Ovary (tissue), 7 donors: ENCODE measurements at regions not wholly inside any gene's neighbourhood (a gene's known extent, or its start where the extent isn't known, plus 50 kb on each side); places are given as distances from the start of the nearest gene placed in this dataset.

Source experiments
- DNase-seq, 5 donors: peaks; one replicate each; pipeline ENCODE4 v3.0.0-alpha.2; 2019 to 2020
- H3K27ac ChIP-seq, 2 donors: fragments of 200-600 bp; one replicate each; pipeline versions ENCODE4 v1.5.1 to v1.8.0; 2019 to 2022
- H3K27me3 ChIP-seq: fragments of 200-600 bp; one replicate; pipeline ENCODE4 v1.8.0; 2022
- H3K36me3 ChIP-seq: fragments of 200-600 bp; sonication (generic); one replicate; pipeline ENCODE4 v1.5.1; 2019
- H3K4me1 ChIP-seq: one replicate; pipeline ENCODE4 v1.8.1; 2013; ENCODE audit warnings: mild to moderate bottlenecking, moderate library complexity; ENCODE audit not compliant: insufficient read depth
- H3K4me3 ChIP-seq: fragments of 200-600 bp; sonication (generic); one replicate; pipeline ENCODE4 v1.5.1; 2017
- H3K9me3 ChIP-seq, 2 donors: fragments of 200-600 bp in 1 of 2; sonication (generic) in 1 of 2; one replicate each; pipeline versions ENCODE4 v1.5.1 to v1.8.1; 2013 to 2019; ENCODE audit warnings: mild to moderate bottlenecking in 1 of 2, moderate library complexity in 1 of 2
- CTCF ChIP-seq, 3 donors: fragments of 450-650 bp in 2 of 3; fragments of 200-600 bp in 1 of 3; IDR thresholded peaks; one replicate each; pipeline versions ENCODE4 v1.5.1 to v1.8.0; 2016 to 2022; ENCODE audit warnings: antibody characterized with exemption in 3 of 3, mild to moderate bottlenecking in 1 of 3
- EP300 ChIP-seq: sonication (generic); formaldehyde crosslinking; IDR thresholded peaks from one replicate; pipeline ENCODE4 v1.6.1; 2017; ENCODE audit warnings: antibody characterized with exemption
- POLR2A ChIP-seq: fragments of 450-650 bp; IDR thresholded peaks from one replicate; pipeline ENCODE4 v1.6.1; 2017; ENCODE audit warnings: antibody characterized with exemption, mild to moderate bottlenecking, moderate library complexity
- WGBS, 3 donors: extraction: QIAGEN DNeasy Blood & Tissue Kit in 1 of 3; methylation state at CpG; one replicate each; pipeline versions ENCODE4 v1.1.5 to v1.1.7; 2013 to 2017; 5-methylcytosine and 5-hydroxymethylcytosine counted together
- intact Hi-C, 4 donors: fragments of 100-400 bp; cut with DNase I; formaldehyde crosslinking; loops; one replicate each; pipeline versions ENCODE4 v1.11.0 to v1.15.1; 2022 to 2023
- donor health status: DM: no; HTN: no; CAD: no; lungs with moderate emphysema.
- donor health status: DM: no; HTN: no; CAD: no.
- donor health status: Bipolar disorder and iron deficiency.
- donor health status: DM: no; HTN: no; CAD: no.
- donor health status: DM: yes; HTN: yes; CAD: no.

- H3K27me3 ChIP-seq, result no peaks in the 10 kb centered on the region
- H3K36me3 ChIP-seq, result no peaks in the 10 kb centered on the region
- no peaks in the 10 kb centered on the region for H3K9me3 ChIP-seq
- DNase-seq, result no peak
- no peaks in the 10 kb centered on the region for H3K4me1 ChIP-seq
- TF ChIP-seq CTCF (IDR thresholded peaks at IDR 0.05) (no peak), EP300 (no peak), POLR2A (no peak)
- no peak overlapping the region for H3K27ac ChIP-seq
- intact Hi-C loops, result no loop called here
- 69 to 74% (median 71%) methylated on average over 9 of the region's 9 CpGs for WGBS, 3 donors
- H3K4me3 ChIP-seq, result no peak overlapping the region
Measured at GRCh38 chr1:213820362-213821149, 167.2 kb upstream of the PROX1 start.

GRCh38 chr1:213821175-213821942 is 166.4 kb upstream of the PROX1 start:
- intact Hi-C loops, result no loop called here
- H3K4me1 ChIP-seq, result no peaks in the 10 kb centered on the region

GRCh38 chr1:213821943-213822334 is 165.8 kb upstream of the PROX1 start:
- 0% methylated on average over 1 of the region's 1 CpG for WGBS, 3 donors
- intact Hi-C loops, result no loop called here
- no peaks in the 10 kb centered on the region for H3K4me1 ChIP-seq
- no peaks in the 10 kb centered on the region for H3K27me3 ChIP-seq
- no peaks in the 10 kb centered on the region for H3K36me3 ChIP-seq
- DNase-seq, result no peak
- TF ChIP-seq EP300 (no peak), CTCF (IDR thresholded peaks at IDR 0.05) (no peak), POLR2A (no peak)
- H3K4me3 ChIP-seq, result no peak overlapping the region
- no peaks in the 10 kb centered on the region for H3K9me3 ChIP-seq
- H3K27ac ChIP-seq, result no peak overlapping the region

More at GRCh38 chr1:213821175-213821942, 166.4 kb upstream of the PROX1 start:
- no peak overlapping the region for H3K4me3 ChIP-seq
- no peaks in the 10 kb centered on the region for H3K36me3 ChIP-seq
- H3K27ac ChIP-seq, result no peak overlapping the region
- WGBS, 3 donors, result 74 to 77% (median 76%) methylated on average over 5 of the region's 5 CpGs
- no peaks in the 10 kb centered on the region for H3K27me3 ChIP-seq
- no peaks in the 10 kb centered on the region for H3K9me3 ChIP-seq
- no peak for TF ChIP-seq POLR2A
- TF ChIP-seq EP300, result no peak
- TF ChIP-seq CTCF (IDR thresholded peaks at IDR 0.05), result no peak
- no peak for DNase-seq

GRCh38 chr1:213826891-213827290 is 160.9 kb upstream of the PROX1 start:
- Histone ChIP-seq H3K4me3 (no peak overlapping the region), H3K9me3 (no peaks in the 10 kb centered on the region), H3K4me1 (no peaks in the 10 kb centered on the region), H3K36me3 (no peaks in the 10 kb centered on the region), H3K27me3 (no peaks in the 10 kb centered on the region), H3K27ac (no peak overlapping the region)
- 72 to 90% (median 81%) methylated on average over 4 of the region's 4 CpGs for WGBS, 3 donors
- intact Hi-C loops, result no loop called here
- TF ChIP-seq CTCF (IDR thresholded peaks at IDR 0.05) (no peak), EP300 (no peak), POLR2A (no peak)
- no peak for DNase-seq
